ENCODE measurements at regions not wholly inside any gene's neighbourhood (a gene's known extent, or its start where the extent isn't known, plus 50 kb on each side); places are given as distances from the start of the nearest gene placed in this dataset.

- intact Hi-C loops (cut with DNase I; ENCODE audit: low total_unique reads) (no loop called here), in situ Hi-C loops (cut with MboI; ENCODE audit: low sequenced_read_pairs in 4 of 4) (no loop called here)
- TF ChIP-seq POLR2A (IDR thresholded peaks at IDR 0.05): no peak
- no peak for TF ChIP-seq CTCF (IDR thresholded peaks at IDR 0.05 in 4 of 5, conservative IDR thresholded peaks at IDR 0.05 in 1 of 5)
- DNase-seq (no peak), ATAC-seq (no peak)
- no peak overlapping the region for H3K27ac ChIP-seq
- no peaks in the 10 kb centered on the region for H3K4me1 ChIP-seq
- H3K9me3 ChIP-seq: no peaks in the 10 kb centered on the region
- no peaks in the 10 kb centered on the region for H3K27me3 ChIP-seq
- no peaks in the 10 kb centered on the region for H3K36me3 ChIP-seq
- no peak overlapping the region for H3K4me3 ChIP-seq
These were observed 240.8 kb upstream of the PWP1 start for GRCh38 chr12:107444771-107445170.

DNA sequence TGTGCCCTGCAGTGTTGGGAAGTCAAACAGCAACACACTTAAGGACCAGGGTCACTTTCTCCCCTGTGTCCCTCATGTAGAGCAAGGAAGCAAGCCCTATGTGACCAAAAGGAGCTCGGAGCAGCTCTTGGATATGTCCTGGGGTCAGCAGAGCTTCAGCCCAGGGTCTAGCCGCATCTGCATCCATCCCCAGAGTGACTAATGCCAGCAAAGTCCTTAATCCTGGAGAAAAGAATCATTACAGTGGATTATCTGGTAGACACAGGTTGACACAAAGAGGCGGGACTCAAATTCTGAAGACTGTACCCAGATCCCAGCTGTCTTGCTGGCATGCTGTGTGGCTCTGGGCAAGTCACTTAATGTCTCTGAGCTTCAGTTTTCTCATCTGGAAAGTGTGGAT is 239.1 kb upstream of the PWP1 start:
- no peaks in the 10 kb centered on the region for H3K36me3 ChIP-seq
- DNase-seq (no peak), ATAC-seq (no peak)
- in situ Hi-C loops (cut with MboI; ENCODE audit: low sequenced_read_pairs in 4 of 4): no loop called here
- TF ChIP-seq POLR2A (IDR thresholded peaks at IDR 0.05): no peak
- no peak for TF ChIP-seq CTCF (IDR thresholded peaks at IDR 0.05 in 4 of 5, conservative IDR thresholded peaks at IDR 0.05 in 1 of 5)
- no peaks in the 10 kb centered on the region for H3K4me1 ChIP-seq
- H3K27ac ChIP-seq: no peak overlapping the region
- H3K9me3 ChIP-seq: no peaks in the 10 kb centered on the region
- no peak overlapping the region for H3K4me3 ChIP-seq
- no peaks in the 10 kb centered on the region for H3K27me3 ChIP-seq
- intact Hi-C loops (cut with DNase I; ENCODE audit: low total_unique reads): no loop called here

- no peak overlapping the region for H3K27ac ChIP-seq
- H3K4me1 ChIP-seq: no peaks in the 10 kb centered on the region
- H3K27me3 ChIP-seq: no peaks in the 10 kb centered on the region
- ATAC-seq (no peak), DNase-seq (no peak)
- intact Hi-C loops (cut with DNase I; ENCODE audit: low total_unique reads) (no loop called here), in situ Hi-C loops (cut with MboI; ENCODE audit: low sequenced_read_pairs in 4 of 4) (no loop called here)
- no peaks in the 10 kb centered on the region for H3K36me3 ChIP-seq
- no peak overlapping the region for H3K4me3 ChIP-seq
- no peaks in the 10 kb centered on the region for H3K9me3 ChIP-seq
- TF ChIP-seq POLR2A (IDR thresholded peaks at IDR 0.05) (no peak), CTCF (IDR thresholded peaks at IDR 0.05 in 4 of 5, conservative IDR thresholded peaks at IDR 0.05 in 1 of 5) (no peak)
These were observed 238.3 kb upstream of the PWP1 start for GRCh38 chr12:107447336-107447735.

DNA sequence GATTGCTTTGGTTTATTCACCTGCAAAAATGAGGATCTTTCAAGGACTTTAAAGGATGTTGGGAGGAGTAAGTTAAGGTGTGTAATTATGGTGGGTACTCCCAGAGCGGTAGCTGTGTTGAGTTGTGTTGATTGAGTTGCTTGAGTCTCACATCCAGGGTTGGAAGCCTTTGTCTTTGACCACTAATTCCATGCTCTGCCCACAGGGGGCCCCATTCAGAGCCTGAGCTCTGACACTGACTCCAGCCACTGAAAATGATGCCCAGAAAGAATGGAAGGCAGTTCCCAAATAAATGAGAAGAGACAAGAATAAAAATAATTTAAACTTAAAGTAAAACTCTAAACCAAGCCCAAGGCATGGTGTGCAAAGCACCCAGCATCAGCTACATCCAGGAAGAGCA is 237.4 kb upstream of the PWP1 start:
- H3K9me3 ChIP-seq: no peaks in the 10 kb centered on the region
- ATAC-seq (no peak), DNase-seq (no peak)
- no peaks in the 10 kb centered on the region for H3K4me1 ChIP-seq
- intact Hi-C loops (cut with DNase I; ENCODE audit: low total_unique reads): no loop called here
- H3K4me3 ChIP-seq: no peak overlapping the region
- in situ Hi-C loops (cut with MboI; ENCODE audit: low sequenced_read_pairs in 4 of 4): no loop called here
- H3K27ac ChIP-seq: no peak overlapping the region
- TF ChIP-seq POLR2A (IDR thresholded peaks at IDR 0.05): no peak
- TF ChIP-seq CTCF (IDR thresholded peaks at IDR 0.05 in 4 of 5, conservative IDR thresholded peaks at IDR 0.05 in 1 of 5): no peak
- H3K36me3 ChIP-seq: no peaks in the 10 kb centered on the region
- no peaks in the 10 kb centered on the region for H3K27me3 ChIP-seq

- ATAC-seq (no peak), DNase-seq (no peak)
- no peak overlapping the region for H3K27ac ChIP-seq
- no peak overlapping the region for H3K4me3 ChIP-seq
- intact Hi-C loops (cut with DNase I; ENCODE audit: low total_unique reads) (no loop called here), in situ Hi-C loops (cut with MboI; ENCODE audit: low sequenced_read_pairs in 4 of 4) (no loop called here)
- H3K9me3 ChIP-seq: no peaks in the 10 kb centered on the region
- H3K36me3 ChIP-seq: no peaks in the 10 kb centered on the region
- TF ChIP-seq CTCF (IDR thresholded peaks at IDR 0.05 in 4 of 5, conservative IDR thresholded peaks at IDR 0.05 in 1 of 5): no peak
- H3K4me1 ChIP-seq: no peaks in the 10 kb centered on the region
- H3K27me3 ChIP-seq: no peaks in the 10 kb centered on the region
These were observed 235.7 kb upstream of the PWP1 start for GRCh38 chr12:107449891-107450290.

Data from gastrocnemius medialis (tissue), 4 donors.